ENCODE measurements at regions not wholly inside any gene's neighbourhood (a gene's known extent, or its start where the extent isn't known, plus 50 kb on each side); places are given as distances from the start of the nearest gene placed in this dataset.

DNA sequence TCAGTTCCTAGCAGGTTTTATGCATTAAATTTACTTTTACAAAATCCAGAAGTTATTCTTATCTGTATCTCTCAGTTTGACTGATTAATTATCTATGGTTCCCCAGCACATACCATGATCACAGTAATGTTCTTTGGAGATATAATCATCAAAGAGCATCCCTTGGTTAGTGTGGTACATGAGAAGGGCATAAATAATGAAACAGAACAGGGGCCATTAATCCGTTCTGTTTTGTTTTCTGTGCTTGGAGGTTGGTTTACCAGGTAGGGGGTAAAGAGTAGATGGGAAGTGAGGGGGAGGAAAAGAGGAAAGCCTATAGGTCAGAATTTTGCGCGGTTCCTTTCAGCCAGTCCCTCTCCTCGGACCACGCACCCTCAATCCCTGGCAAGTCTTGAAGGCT lies 718.7 kb upstream of the TENM3 start:
- H3K27ac ChIP-seq (ENCODE audit: low read depth, low read length) = no peak overlapping the region
- H3K27me3 ChIP-seq (ENCODE audit: control insufficient read depth, insufficient read depth, low read length) = no peaks in the 10 kb centered on the region
- 65% methylated on average over 4 of the region's 5 CpGs for WGBS (ENCODE audit: insufficient coverage)
- no peaks in the 10 kb centered on the region for H3K36me3 ChIP-seq (ENCODE audit: control insufficient read depth, insufficient read depth, low read length)
- no peaks in the 10 kb centered on the region for H3K4me1 ChIP-seq (ENCODE audit: control insufficient read depth, insufficient read depth, low read length)
- H3K4me3 ChIP-seq (ENCODE audit: low read depth, low read length) = no peak overlapping the region
- DNase-seq (ENCODE audit: low read depth in 4 of 6, low spot score in 6 of 6) = no peak
- H3K9me3 ChIP-seq (ENCODE audit: control insufficient read depth, insufficient read depth, low read length) = no peaks in the 10 kb centered on the region

DNA sequence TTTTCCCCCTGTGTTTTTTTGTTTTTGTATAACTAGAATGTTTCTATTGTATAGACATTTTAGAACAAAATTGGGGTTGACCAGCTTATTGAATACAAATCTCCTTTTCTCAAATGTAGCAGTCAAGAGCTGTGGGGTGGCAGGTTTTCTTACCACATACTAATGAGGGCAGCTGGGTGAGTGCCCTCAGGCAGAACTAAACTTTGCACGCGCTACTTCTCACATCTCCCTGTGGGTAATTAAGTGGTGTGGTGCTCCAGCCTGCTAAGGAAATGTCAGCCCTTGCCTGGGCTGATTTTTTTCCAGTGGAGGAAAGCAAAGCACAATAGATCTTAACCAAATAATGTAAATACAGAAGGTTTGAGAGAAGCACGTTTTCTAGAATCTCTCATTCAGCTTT lies 717.6 kb upstream of the TENM3 start:
- H3K27ac ChIP-seq (ENCODE audit: low read depth, low read length) = no peak overlapping the region
- H3K27me3 ChIP-seq (ENCODE audit: control insufficient read depth, insufficient read depth, low read length) = no peaks in the 10 kb centered on the region
- WGBS (ENCODE audit: insufficient coverage) = no CpG with 5 or more reads among the region's 3 CpGs
- no peaks in the 10 kb centered on the region for H3K36me3 ChIP-seq (ENCODE audit: control insufficient read depth, insufficient read depth, low read length)
- peak in 2 of 6 donors; percentile 64 to 69 for DNase-seq (ENCODE audit: low read depth in 4 of 6, low spot score in 6 of 6)
- no peak overlapping the region for H3K4me3 ChIP-seq (ENCODE audit: low read depth, low read length)
- H3K9me3 ChIP-seq (ENCODE audit: control insufficient read depth, insufficient read depth, low read length) = no peaks in the 10 kb centered on the region
- no peaks in the 10 kb centered on the region for H3K4me1 ChIP-seq (ENCODE audit: control insufficient read depth, insufficient read depth, low read length)

DNA sequence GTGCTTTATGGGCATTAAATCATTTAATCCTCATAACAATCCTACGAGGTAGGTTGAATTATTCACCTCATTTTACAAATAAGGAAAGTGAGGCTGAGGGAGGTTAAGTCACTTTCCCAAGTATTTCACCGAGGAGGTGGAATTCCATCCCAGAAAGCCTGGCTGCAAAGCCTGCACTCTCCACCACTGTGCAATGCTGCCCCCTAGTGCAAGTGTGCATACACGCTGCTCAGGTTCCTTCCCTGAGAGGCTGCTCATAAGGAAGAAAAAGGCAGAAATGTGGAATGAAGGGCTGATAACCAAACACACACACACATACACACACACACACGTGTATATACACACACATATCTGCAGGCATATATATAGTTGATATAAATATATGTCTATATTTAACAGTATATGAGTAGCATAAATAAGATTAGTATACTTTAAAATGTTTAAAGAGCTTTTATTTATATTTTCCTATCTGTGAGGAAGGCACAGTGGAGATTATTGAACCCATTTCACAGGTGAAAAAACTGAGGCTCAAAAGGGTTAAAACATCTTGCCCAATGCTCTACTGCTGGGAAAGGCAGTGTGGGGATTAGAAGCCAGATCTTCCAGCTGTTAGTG lies 714.5 kb upstream of the TENM3 start:
- Histone ChIP-seq H3K4me1 (ENCODE audit: control insufficient read depth, insufficient read depth, low read length) (no peaks in the 10 kb centered on the region), H3K27ac (ENCODE audit: low read depth, low read length) (no peak overlapping the region), H3K4me3 (ENCODE audit: low read depth, low read length) (no peak overlapping the region), H3K36me3 (ENCODE audit: control insufficient read depth, insufficient read depth, low read length) (no peaks in the 10 kb centered on the region), H3K27me3 (ENCODE audit: control insufficient read depth, insufficient read depth, low read length) (no peaks in the 10 kb centered on the region), H3K9me3 (ENCODE audit: control insufficient read depth, insufficient read depth, low read length) (no peaks in the 10 kb centered on the region)
- WGBS (ENCODE audit: insufficient coverage) = 0% methylated on average over 1 of the region's 4 CpGs
- DNase-seq (ENCODE audit: low read depth in 4 of 6, low spot score in 6 of 6) = peak in 4 of 6 donors; percentile 53 to 88 (median 68)

DNA sequence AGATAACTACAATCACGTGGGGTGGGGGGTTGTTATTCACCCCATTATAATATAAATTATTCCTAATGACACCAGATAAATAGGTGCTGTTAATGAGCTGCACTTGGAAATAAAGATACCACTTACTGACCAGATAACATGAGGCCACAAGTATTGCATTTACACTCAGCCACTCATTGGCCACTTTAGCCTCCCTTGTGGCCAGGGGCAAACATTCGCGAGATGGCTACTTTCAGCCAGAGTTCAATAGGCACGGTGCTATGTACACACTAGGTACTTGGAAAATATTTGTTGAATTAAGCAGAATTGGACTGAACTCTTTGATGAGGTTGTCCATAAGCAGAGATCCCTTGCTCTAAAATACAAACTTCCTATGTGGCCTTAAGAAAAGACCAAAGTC lies 713.7 kb upstream of the TENM3 start:
- no peak overlapping the region for H3K27ac ChIP-seq (ENCODE audit: low read depth, low read length)
- no peaks in the 10 kb centered on the region for H3K4me1 ChIP-seq (ENCODE audit: control insufficient read depth, insufficient read depth, low read length)
- no peaks in the 10 kb centered on the region for H3K27me3 ChIP-seq (ENCODE audit: control insufficient read depth, insufficient read depth, low read length)
- no CpG with 5 or more reads among the region's 4 CpGs for WGBS (ENCODE audit: insufficient coverage)
- H3K36me3 ChIP-seq (ENCODE audit: control insufficient read depth, insufficient read depth, low read length) = no peaks in the 10 kb centered on the region
- H3K4me3 ChIP-seq (ENCODE audit: low read depth, low read length) = no peak overlapping the region
- no peaks in the 10 kb centered on the region for H3K9me3 ChIP-seq (ENCODE audit: control insufficient read depth, insufficient read depth, low read length)
- DNase-seq (ENCODE audit: low read depth in 4 of 6, low spot score in 6 of 6) = no peak

DNA sequence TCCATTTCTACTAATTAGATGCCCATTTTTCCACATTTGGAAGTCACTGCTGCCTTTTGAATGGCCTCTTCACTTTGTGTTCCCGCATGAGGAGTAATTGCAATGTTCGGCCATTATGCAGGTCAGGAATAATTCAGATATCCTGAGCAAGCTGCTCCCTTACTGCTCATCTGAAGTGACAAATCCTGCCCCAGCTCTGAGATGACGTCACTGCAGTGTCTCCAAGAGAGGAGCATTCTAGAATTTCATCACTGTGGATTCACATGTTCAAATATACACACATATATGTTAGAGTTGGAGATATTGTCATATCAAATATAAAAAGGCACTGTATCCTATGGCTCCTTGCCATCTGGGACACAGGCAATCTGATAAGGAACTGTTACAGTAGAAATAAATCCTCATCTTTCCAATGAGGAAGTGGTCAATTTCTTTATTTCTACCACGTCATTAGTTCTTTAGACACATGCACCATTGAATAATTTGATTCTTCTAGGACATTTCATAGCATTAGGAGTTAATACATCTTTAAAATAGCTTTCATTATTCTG lies 706.9 kb upstream of the TENM3 start:
- Histone ChIP-seq H3K9me3 (ENCODE audit: control insufficient read depth, insufficient read depth, low read length) (no peaks in the 10 kb centered on the region), H3K4me3 (ENCODE audit: low read depth, low read length) (no peak overlapping the region)
- 93% methylated on average over 3 of the region's 4 CpGs for WGBS (ENCODE audit: insufficient coverage)

DNA sequence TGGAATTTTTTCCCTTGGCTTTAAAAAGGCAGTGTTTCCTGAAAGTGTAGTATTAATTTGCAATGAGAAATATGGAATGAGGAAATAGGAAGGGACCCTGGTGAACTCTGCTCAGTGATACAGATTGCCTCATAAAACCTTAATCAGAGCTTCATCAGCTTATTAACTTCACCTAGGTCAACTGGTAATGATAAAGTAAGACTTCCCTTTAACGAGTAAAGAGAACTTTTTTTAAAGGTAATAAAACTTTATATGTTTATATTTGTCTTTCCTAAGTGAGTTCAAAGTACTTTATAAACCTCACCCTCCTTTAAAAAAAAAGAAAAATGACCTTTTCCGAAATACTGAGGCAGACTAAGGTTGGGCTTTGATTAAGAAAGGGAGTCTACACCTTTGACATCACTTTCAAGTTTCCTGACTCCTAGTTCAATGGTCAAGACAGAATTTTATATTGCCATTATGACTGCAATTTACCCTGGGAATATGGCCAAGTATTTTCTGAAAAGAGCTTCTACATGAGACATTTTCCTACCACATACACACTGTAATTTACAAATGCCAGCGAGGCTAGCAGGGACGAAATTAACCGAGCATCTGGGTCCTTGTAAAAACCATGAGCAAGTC lies 706.3 kb upstream of the TENM3 start:
- Histone ChIP-seq H3K4me3 (ENCODE audit: low read depth, low read length) (no peak overlapping the region), H3K27ac (ENCODE audit: low read depth, low read length) (peak overlapping the region; percentile 48), H3K36me3 (ENCODE audit: control insufficient read depth, insufficient read depth, low read length) (no peaks in the 10 kb centered on the region), H3K4me1 (ENCODE audit: control insufficient read depth, insufficient read depth, low read length) (no peaks in the 10 kb centered on the region), H3K9me3 (ENCODE audit: control insufficient read depth, insufficient read depth, low read length) (no peaks in the 10 kb centered on the region), H3K27me3 (ENCODE audit: control insufficient read depth, insufficient read depth, low read length) (no peaks in the 10 kb centered on the region)
- DNase-seq (ENCODE audit: low read depth in 4 of 6, low spot score in 6 of 6) = no peak
- no CpG with 5 or more reads among the region's 5 CpGs for WGBS (ENCODE audit: insufficient coverage)

More for the DNA sequence above, 706.9 kb upstream of the TENM3 start:
- no peak for DNase-seq (ENCODE audit: low read depth in 4 of 6, low spot score in 6 of 6)
- peak overlapping the region; percentile 25 for H3K27ac ChIP-seq (ENCODE audit: low read depth, low read length)
- H3K4me1 ChIP-seq (ENCODE audit: control insufficient read depth, insufficient read depth, low read length) = no peaks in the 10 kb centered on the region
- H3K36me3 ChIP-seq (ENCODE audit: control insufficient read depth, insufficient read depth, low read length) = no peaks in the 10 kb centered on the region
- H3K27me3 ChIP-seq (ENCODE audit: control insufficient read depth, insufficient read depth, low read length) = no peaks in the 10 kb centered on the region

DNA sequence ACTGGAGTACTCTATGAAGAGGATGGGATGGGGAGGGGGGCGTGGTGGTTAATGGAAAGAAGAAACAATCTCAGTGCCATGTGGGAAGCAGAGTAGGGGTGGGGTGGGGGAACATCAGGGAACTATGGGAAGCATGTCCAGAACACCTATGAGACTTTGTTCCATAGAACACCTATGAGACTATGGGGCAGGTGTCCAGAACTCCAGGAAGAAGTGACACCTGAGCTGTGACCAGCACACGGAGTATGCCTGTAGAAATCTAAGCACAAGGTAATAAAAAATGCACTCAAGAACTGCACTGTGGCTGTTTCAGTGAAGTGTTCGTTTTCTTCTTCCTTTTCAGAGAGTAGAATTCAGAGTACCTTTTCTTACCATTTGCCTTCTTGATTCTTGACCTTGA lies 704.8 kb upstream of the TENM3 start:
- Histone ChIP-seq H3K4me3 (ENCODE audit: low read depth, low read length) (no peak overlapping the region), H3K27ac (ENCODE audit: low read depth, low read length) (no peak overlapping the region), H3K36me3 (ENCODE audit: control insufficient read depth, insufficient read depth, low read length) (no peaks in the 10 kb centered on the region), H3K9me3 (ENCODE audit: control insufficient read depth, insufficient read depth, low read length) (no peaks in the 10 kb centered on the region), H3K27me3 (ENCODE audit: control insufficient read depth, insufficient read depth, low read length) (no peaks in the 10 kb centered on the region), H3K4me1 (ENCODE audit: control insufficient read depth, insufficient read depth, low read length) (no peaks in the 10 kb centered on the region)
- no peak for DNase-seq (ENCODE audit: low read depth in 4 of 6, low spot score in 6 of 6)
- 100% methylated on average over 1 of the region's 3 CpGs for WGBS (ENCODE audit: insufficient coverage)

DNA sequence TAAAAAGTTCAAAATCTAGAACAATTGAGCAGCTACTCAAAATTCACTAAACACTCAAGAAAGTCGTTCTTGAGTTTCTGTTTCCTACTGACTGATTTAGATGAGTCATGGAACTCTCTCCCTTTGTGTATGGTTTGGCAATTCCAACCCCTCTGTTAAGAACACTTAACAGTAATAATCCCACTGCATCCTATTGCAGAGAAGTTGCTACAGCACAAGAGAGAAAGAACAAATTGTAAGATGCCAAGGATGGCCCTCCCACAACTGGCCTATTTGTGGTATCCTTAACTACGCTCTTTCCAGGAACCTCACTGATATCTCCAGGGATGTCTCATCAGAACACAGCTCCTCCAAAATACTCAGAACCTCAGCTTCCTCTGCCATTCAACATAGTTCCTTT lies 701.8 kb upstream of the TENM3 start:
- H3K4me3 ChIP-seq (ENCODE audit: low read depth, low read length) = no peak overlapping the region
- no peak overlapping the region for H3K27ac ChIP-seq (ENCODE audit: low read depth, low read length)
- no peaks in the 10 kb centered on the region for H3K9me3 ChIP-seq (ENCODE audit: control insufficient read depth, insufficient read depth, low read length)
- no peaks in the 10 kb centered on the region for H3K27me3 ChIP-seq (ENCODE audit: control insufficient read depth, insufficient read depth, low read length)
- DNase-seq (ENCODE audit: low read depth in 4 of 6, low spot score in 6 of 6) = no peak
- H3K36me3 ChIP-seq (ENCODE audit: control insufficient read depth, insufficient read depth, low read length) = no peaks in the 10 kb centered on the region
- WGBS (ENCODE audit: insufficient coverage) = no CpG with 5 or more reads among the region's 2 CpGs
- no peaks in the 10 kb centered on the region for H3K4me1 ChIP-seq (ENCODE audit: control insufficient read depth, insufficient read depth, low read length)

DNA sequence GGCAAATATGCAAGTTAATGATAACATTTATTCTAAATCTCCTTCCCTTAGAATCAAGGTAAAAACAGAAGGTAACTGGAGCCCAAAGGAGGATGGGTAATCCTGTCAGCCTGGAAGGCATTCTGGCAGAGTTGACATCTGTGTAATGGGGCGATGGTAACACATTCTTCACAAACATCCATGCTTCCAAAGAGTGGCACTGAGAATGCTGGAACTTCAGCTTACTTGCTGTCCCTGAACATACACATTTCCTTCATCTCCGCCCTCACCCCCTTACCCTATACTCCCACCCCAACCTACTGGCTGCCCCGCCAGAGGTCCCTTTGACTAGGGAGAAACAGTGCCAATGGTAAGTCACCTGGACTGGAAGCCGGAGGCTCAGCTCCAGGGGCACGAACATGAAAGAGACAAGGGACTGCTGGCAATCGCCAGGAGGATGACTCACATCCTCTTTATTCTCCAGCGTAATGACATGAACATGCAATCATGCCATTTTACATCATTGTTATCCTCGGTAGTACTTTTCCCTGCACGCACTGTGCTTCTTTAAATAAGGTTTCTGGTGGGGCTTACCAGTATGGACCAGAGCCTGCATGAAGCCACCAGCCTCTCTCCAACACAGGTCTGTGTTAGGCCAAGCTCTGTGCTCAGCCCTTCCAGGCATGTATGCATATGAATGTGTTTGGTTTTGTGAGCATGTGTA lies 694.2 kb upstream of the TENM3 start:
- no peak for DNase-seq (ENCODE audit: low read depth in 4 of 6, low spot score in 6 of 6)
- Histone ChIP-seq H3K27ac (ENCODE audit: low read depth, low read length) (no peak overlapping the region), H3K27me3 (ENCODE audit: control insufficient read depth, insufficient read depth, low read length) (no peaks in the 10 kb centered on the region), H3K36me3 (ENCODE audit: control insufficient read depth, insufficient read depth, low read length) (no peaks in the 10 kb centered on the region), H3K4me3 (ENCODE audit: low read depth, low read length) (no peak overlapping the region), H3K9me3 (ENCODE audit: control insufficient read depth, insufficient read depth, low read length) (no peaks in the 10 kb centered on the region), H3K4me1 (ENCODE audit: control insufficient read depth, insufficient read depth, low read length) (no peaks in the 10 kb centered on the region)
- WGBS (ENCODE audit: insufficient coverage) = 98% methylated on average over 4 of the region's 9 CpGs

Measured in spinal cord (tissue), 9 donors.